ENCODE measurements at regions not wholly inside any gene's neighbourhood (a gene's known extent, or its start where the extent isn't known, plus 50 kb on each side); places are given as distances from the start of the nearest gene placed in this dataset.

DNA sequence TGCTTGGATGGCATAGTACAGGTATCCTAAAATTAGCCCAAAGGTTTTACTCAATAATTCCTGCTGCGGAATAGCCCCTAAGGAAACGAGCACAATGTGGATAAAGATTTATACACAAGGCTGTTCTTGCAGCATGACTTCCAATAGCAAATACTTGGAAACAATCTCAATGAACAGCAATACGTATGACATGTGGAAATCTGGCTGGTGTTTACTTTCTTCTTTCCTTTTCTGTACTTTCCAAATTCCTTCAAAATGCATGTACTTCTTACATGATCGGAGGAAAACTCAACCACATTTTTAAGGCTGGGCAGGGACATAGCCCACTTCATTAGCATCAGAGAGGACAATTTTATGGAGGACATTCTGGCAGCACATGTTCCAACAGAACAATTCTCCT lies 86.6 kb downstream of the C16orf95 start:
- H3K36me3 ChIP-seq (ENCODE audit: control insufficient read depth, insufficient read depth, low read length) = no peaks in the 10 kb centered on the region
- peaks cover 11% of the 10 kb centered on the region for H3K4me1 ChIP-seq (ENCODE audit: control insufficient read depth, insufficient read depth, low read length)
- Mint-ChIP-seq H3K4me3 (no peak overlapping the region), H3K36me3 (no peaks in the 10 kb centered on the region), H3K4me1 (peaks cover 25 to 27% of the 10 kb centered on the region in 2 donors), H3K9me3 (no peaks in the 10 kb centered on the region), H3K27me3 (ENCODE audit: low read depth in 2 of 2) (no peaks in the 10 kb centered on the region), H3K27ac (no peak overlapping the region)
- ATAC-seq = no peak
- H3K27me3 ChIP-seq (ENCODE audit: control insufficient read depth, insufficient read depth, low read length) = no peaks in the 10 kb centered on the region
- no peaks in the 10 kb centered on the region for H3K9me3 ChIP-seq (ENCODE audit: control insufficient read depth, insufficient read depth, low read length)
- H3K4me3 ChIP-seq (ENCODE audit: low read length) = no peak overlapping the region
- TF ChIP-seq, protein P1, sequence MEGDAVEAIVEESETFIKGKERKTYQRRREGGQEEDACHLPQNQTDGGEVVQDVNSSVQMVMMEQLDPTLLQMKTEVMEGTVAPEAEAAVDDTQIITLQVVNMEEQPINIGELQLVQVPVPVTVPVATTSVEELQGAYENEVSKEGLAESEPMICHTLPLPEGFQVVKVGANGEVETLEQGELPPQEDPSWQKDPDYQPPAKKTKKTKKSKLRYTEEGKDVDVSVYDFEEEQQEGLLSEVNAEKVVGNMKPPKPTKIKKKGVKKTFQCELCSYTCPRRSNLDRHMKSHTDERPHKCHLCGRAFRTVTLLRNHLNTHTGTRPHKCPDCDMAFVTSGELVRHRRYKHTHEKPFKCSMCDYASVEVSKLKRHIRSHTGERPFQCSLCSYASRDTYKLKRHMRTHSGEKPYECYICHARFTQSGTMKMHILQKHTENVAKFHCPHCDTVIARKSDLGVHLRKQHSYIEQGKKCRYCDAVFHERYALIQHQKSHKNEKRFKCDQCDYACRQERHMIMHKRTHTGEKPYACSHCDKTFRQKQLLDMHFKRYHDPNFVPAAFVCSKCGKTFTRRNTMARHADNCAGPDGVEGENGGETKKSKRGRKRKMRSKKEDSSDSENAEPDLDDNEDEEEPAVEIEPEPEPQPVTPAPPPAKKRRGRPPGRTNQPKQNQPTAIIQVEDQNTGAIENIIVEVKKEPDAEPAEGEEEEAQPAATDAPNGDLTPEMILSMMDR (IDR thresholded peaks at IDR 0.05) = no peak
- intact Hi-C loops (cut with micrococcal nuclease) = no loop called here
- WGBS (ENCODE audit: insufficient coverage) = 91% methylated on average over 4 of the region's 4 CpGs
- H3K27ac ChIP-seq (ENCODE audit: low read length) = no peak overlapping the region
- no peak for DNase-seq

- Mint-ChIP-seq H3K27ac (no peak overlapping the region), H3K36me3 (no peaks in the 10 kb centered on the region), H3K27me3 (ENCODE audit: low read depth in 2 of 2) (no peaks in the 10 kb centered on the region), H3K4me3 (no peak overlapping the region), H3K9me3 (no peaks in the 10 kb centered on the region), H3K4me1 (peaks cover 32 to 34% of the 10 kb centered on the region in 2 donors)
- ATAC-seq (no peak), DNase-seq (no peak)
- no peak overlapping the region for H3K27ac ChIP-seq (ENCODE audit: low read length)
- peaks cover 18% of the 10 kb centered on the region for H3K4me1 ChIP-seq (ENCODE audit: control insufficient read depth, insufficient read depth, low read length)
- H3K27me3 ChIP-seq (ENCODE audit: control insufficient read depth, insufficient read depth, low read length) = no peaks in the 10 kb centered on the region
- intact Hi-C loops (cut with micrococcal nuclease) = no loop called here
- H3K36me3 ChIP-seq (ENCODE audit: control insufficient read depth, insufficient read depth, low read length) = no peaks in the 10 kb centered on the region
- no peaks in the 10 kb centered on the region for H3K9me3 ChIP-seq (ENCODE audit: control insufficient read depth, insufficient read depth, low read length)
- 91% methylated on average over 4 of the region's 4 CpGs for WGBS (ENCODE audit: insufficient coverage)
- H3K4me3 ChIP-seq (ENCODE audit: low read length) = no peak overlapping the region
- TF ChIP-seq, protein P1 (IDR thresholded peaks at IDR 0.05) = no peak
These were observed 85.9 kb downstream of the C16orf95 start for GRCh38 chr16:87231295-87231694.

- Histone ChIP-seq H3K36me3 (ENCODE audit: control insufficient read depth, insufficient read depth, low read length) (no peaks in the 10 kb centered on the region), H3K27me3 (ENCODE audit: control insufficient read depth, insufficient read depth, low read length) (no peaks in the 10 kb centered on the region), H3K9me3 (ENCODE audit: control insufficient read depth, insufficient read depth, low read length) (no peaks in the 10 kb centered on the region), H3K4me3 (ENCODE audit: low read length) (no peak overlapping the region), H3K4me1 (ENCODE audit: control insufficient read depth, insufficient read depth, low read length) (peaks cover 24% of the 10 kb centered on the region), H3K27ac (ENCODE audit: low read length) (no peak overlapping the region)
- H3K9me3 Mint-ChIP-seq = no peaks in the 10 kb centered on the region
- H3K36me3 Mint-ChIP-seq = no peaks in the 10 kb centered on the region
- ATAC-seq (no peak), DNase-seq (no peak)
- no peak overlapping the region for H3K27ac Mint-ChIP-seq
- WGBS (ENCODE audit: insufficient coverage) = 100% methylated on average over 1 of the region's 1 CpG
- no peaks in the 10 kb centered on the region for H3K27me3 Mint-ChIP-seq (ENCODE audit: low read depth in 2 of 2)
- peaks cover 36 to 39% of the 10 kb centered on the region in 2 donors for H3K4me1 Mint-ChIP-seq
- TF ChIP-seq, protein P1 (IDR thresholded peaks at IDR 0.05) = no peak
- intact Hi-C loops (cut with micrococcal nuclease) = no loop called here
- no peak overlapping the region for H3K4me3 Mint-ChIP-seq
These were observed 85.3 kb downstream of the C16orf95 start for GRCh38 chr16:87231911-87232310.

GRCh38 chr16:87233928-87234327 lies 83.3 kb downstream of the C16orf95 start:
- Histone ChIP-seq H3K36me3 (ENCODE audit: control insufficient read depth, insufficient read depth, low read length) (no peaks in the 10 kb centered on the region), H3K27me3 (ENCODE audit: control insufficient read depth, insufficient read depth, low read length) (no peaks in the 10 kb centered on the region), H3K27ac (ENCODE audit: low read length) (no peak overlapping the region), H3K4me1 (ENCODE audit: control insufficient read depth, insufficient read depth, low read length) (peaks cover 37% of the 10 kb centered on the region), H3K4me3 (ENCODE audit: low read length) (no peak overlapping the region), H3K9me3 (ENCODE audit: control insufficient read depth, insufficient read depth, low read length) (no peaks in the 10 kb centered on the region)
- H3K27ac Mint-ChIP-seq = no peak overlapping the region
- 81% methylated on average over 10 of the region's 10 CpGs for WGBS (ENCODE audit: insufficient coverage)
- ATAC-seq (no peak), DNase-seq (no peak)
- TF ChIP-seq, protein P1 (IDR thresholded peaks at IDR 0.05) = no peak
- H3K9me3 Mint-ChIP-seq = no peaks in the 10 kb centered on the region
- no peaks in the 10 kb centered on the region for H3K27me3 Mint-ChIP-seq (ENCODE audit: low read depth in 2 of 2)
- no peak overlapping the region for H3K4me3 Mint-ChIP-seq
- intact Hi-C loops (cut with micrococcal nuclease) = no loop called here
- peaks cover 36 to 52% of the 10 kb centered on the region in 2 donors for H3K4me1 Mint-ChIP-seq
- no peaks in the 10 kb centered on the region for H3K36me3 Mint-ChIP-seq

Data from natural killer cell (primary cell).